Brain microvascular endothelial cell (primary cell): ENCODE measurements at regions not wholly inside any gene's neighbourhood (a gene's known extent, or its start where the extent isn't known, plus 50 kb on each side); places are given as distances from the start of the nearest gene placed in this dataset.

Experiments used
- DNase-seq: peaks from one replicate; pipeline ENCODE4 v3.0.0-alpha.2; 2020
- H3K27ac ChIP-seq: fragments of 250-450 bp; sonication (Bioruptor Pico); 2 replicates; pipeline ENCODE4 v1.5.1; 2020; ENCODE audit warnings: mild to moderate bottlenecking, moderate library complexity
- H3K27me3 ChIP-seq: fragments of 250-450 bp; sonication (Bioruptor Pico); replicated peaks from 2 replicates; pipeline ENCODE4 v1.5.1; 2020; ENCODE audit warnings: mild to moderate bottlenecking
- H3K36me3 ChIP-seq: fragments of 250-450 bp; sonication (Bioruptor Pico); replicated peaks from 2 replicates; pipeline ENCODE4 v1.5.1; 2020; ENCODE audit warnings: mild to moderate bottlenecking
- H3K4me3 ChIP-seq: 2 replicates; pipeline ENCODE4 v1.5.1; 2011; ENCODE audit warnings: low read depth, mild to moderate bottlenecking, control low read depth, low read length, moderate library complexity
- in situ Hi-C: cut with HindIII; loops from 2 replicates; pipeline ENCODE4 v1.10.0; 2017; ENCODE audit warnings: low sequenced_read_pairs, low pct_ligation_motif_present
- TF ChIP-seq, protein P1 (sequence below): IDR thresholded peaks from 2 replicates; pipeline ENCODE4 v1.5.1; 2011; ENCODE audit warnings: low read depth, mild to moderate bottlenecking, moderate library complexity, low read length, control low read depth, inconsistent platforms; ENCODE audit errors: missing control alignments

DNA sequence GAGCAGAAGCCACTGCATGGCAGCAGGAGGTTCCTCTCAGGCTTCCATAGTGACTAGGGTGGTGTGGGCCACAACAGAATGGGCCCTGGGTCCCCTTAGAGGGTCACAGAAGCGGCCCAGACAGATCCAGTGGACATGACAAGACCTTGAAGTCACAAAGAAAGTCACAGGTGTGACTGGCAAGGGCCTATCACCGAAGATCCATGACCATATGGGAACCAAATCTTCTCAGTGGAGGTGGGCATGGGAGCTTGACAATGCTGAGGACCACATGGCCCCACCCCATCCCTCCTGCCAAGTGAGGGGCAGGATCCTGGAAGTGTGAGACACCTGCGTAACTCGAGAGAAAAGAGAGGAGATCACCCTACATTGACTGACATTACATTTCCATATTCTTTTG, 332.4 kb downstream of the MSX2 start:
- no peak for DNase-seq
- in situ Hi-C loops, result no loop called here
- TF ChIP-seq, protein P1, sequence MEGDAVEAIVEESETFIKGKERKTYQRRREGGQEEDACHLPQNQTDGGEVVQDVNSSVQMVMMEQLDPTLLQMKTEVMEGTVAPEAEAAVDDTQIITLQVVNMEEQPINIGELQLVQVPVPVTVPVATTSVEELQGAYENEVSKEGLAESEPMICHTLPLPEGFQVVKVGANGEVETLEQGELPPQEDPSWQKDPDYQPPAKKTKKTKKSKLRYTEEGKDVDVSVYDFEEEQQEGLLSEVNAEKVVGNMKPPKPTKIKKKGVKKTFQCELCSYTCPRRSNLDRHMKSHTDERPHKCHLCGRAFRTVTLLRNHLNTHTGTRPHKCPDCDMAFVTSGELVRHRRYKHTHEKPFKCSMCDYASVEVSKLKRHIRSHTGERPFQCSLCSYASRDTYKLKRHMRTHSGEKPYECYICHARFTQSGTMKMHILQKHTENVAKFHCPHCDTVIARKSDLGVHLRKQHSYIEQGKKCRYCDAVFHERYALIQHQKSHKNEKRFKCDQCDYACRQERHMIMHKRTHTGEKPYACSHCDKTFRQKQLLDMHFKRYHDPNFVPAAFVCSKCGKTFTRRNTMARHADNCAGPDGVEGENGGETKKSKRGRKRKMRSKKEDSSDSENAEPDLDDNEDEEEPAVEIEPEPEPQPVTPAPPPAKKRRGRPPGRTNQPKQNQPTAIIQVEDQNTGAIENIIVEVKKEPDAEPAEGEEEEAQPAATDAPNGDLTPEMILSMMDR, result no peak

DNA sequence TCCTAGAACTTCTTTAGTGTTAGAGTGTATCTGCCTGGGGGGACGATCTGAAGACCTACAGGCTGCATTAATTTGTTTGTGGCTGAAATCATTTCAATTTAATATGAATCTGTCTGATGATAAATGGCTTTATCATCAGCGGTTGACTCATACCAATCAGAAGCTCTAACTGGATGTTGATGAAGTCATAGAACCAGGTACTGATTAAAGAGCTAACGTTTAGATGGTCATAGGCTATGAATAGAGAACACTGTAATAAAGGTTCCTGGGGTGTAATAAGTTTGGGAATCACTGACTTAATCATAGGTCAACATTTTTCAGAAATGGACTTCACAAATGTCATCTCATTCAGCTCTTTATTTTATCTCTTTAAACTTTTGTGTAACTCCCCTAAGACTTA, 329.9 kb downstream of the MSX2 start:
- H3K4me3 ChIP-seq, result no peak overlapping the region
- in situ Hi-C loops, result no loop called here

More for the DNA sequence above, 332.4 kb downstream of the MSX2 start:
- Histone ChIP-seq H3K27ac (no peak overlapping the region), H3K27me3 (no peaks in the 10 kb centered on the region), H3K36me3 (no peaks in the 10 kb centered on the region), H3K4me3 (no peak overlapping the region)

DNA sequence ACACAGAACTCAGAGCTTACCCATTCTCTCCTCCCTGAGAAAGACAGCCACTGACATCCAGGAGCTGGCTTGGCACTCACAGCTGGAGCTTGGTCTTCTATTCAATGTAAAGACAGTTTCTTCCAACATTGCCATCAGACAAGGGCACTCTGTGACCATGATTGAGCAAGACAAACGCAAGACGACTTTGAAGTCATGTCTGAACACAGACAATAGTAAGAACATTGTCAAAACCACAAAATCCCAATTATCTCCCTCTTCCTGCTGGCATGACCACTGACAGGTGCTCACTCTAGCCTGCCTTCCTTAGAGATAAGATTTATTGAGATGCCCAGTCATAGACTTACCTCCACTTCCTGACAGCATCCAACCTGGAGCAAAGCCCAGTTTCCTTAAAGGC, 328.0 kb downstream of the MSX2 start:
- Histone ChIP-seq H3K27me3 (no peaks in the 10 kb centered on the region), H3K27ac (no peak overlapping the region), H3K4me3 (no peak overlapping the region), H3K36me3 (no peaks in the 10 kb centered on the region)
- in situ Hi-C loops, result no loop called here
- TF ChIP-seq, protein P1, result no peak
- DNase-seq, result no peak

More for the DNA sequence above, 329.9 kb downstream of the MSX2 start:
- TF ChIP-seq, protein P1, result no peak
- Histone ChIP-seq H3K36me3 (no peaks in the 10 kb centered on the region), H3K27ac (no peak overlapping the region), H3K27me3 (no peaks in the 10 kb centered on the region)
- no peak for DNase-seq

DNA sequence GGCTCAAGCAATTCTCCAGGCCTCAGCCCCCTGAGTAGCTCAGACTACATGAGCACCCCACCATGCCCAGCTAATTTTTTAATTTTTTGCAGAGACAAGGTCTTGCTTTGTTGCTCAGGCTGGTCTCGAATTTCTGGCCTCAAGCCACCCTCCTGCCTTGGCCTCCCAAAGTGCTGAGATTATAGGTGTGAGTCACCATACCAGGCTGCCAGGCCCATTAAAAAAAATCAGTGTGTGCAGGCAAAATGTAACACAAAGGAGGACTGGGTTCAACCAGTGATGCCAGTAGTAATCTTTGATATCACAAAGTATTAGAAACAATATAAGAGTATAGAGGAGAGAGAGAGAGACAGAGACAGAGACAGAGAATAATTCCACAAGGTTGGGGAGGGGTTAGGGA, 322.7 kb downstream of the MSX2 start:
- DNase-seq, result no peak
- H3K36me3 ChIP-seq, result no peaks in the 10 kb centered on the region

DNA sequence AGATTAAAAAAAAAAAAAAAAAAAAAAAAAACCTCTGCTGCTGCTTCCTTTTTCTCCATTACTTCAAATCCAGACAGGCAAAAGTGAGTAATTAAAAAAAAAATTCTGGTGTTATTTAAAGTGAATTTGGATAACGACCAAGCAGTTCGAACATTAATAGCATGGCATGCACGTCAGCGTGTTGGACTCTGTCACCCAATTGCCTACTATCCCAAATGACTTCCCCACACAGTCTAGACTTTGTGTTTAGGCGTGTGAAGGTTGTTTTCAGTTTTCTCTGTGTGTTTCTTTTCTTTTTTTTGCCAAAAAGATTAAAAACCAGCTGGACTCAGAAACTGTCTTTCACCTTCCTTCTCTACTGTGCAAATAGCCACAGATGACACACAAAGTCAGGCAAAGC, 321.4 kb downstream of the MSX2 start:
- in situ Hi-C loops, result no loop called here
- Histone ChIP-seq H3K27ac (no peak overlapping the region), H3K27me3 (no peaks in the 10 kb centered on the region), H3K4me3 (no peak overlapping the region), H3K36me3 (no peaks in the 10 kb centered on the region)
- DNase-seq, result no peak
- TF ChIP-seq, protein P1, result no peak

More for the DNA sequence above, 322.7 kb downstream of the MSX2 start:
- H3K27me3 ChIP-seq, result no peaks in the 10 kb centered on the region
- TF ChIP-seq, protein P1, result no peak
- no peak overlapping the region for H3K4me3 ChIP-seq
- H3K27ac ChIP-seq, result no peak overlapping the region
- in situ Hi-C loops, result no loop called here

DNA sequence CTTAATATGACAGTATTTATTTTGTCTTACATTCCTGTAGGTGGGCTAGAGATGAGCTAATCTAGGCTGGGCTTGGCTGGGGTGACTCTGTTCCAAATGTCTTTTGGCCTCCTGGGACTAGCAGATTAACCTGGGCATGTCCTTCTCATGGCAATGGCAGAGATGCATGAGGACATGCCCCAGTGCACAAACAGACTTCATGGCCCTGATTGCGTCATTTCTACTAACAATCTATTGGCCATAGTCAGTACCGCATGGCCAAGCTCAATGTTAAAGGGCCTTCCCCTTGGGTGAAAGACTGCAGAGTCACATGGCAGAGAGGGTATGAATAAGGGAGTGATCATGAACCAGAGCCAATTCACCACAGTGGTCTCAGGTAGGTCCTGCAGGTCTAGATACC, 313.4 kb downstream of the MSX2 start:
- DNase-seq, result no peak
- no peak overlapping the region for H3K4me3 ChIP-seq
- H3K27me3 ChIP-seq, result no peaks in the 10 kb centered on the region
- TF ChIP-seq, protein P1, result no peak
- no peaks in the 10 kb centered on the region for H3K36me3 ChIP-seq
- H3K27ac ChIP-seq, result no peak overlapping the region
- in situ Hi-C loops, result no loop called here
